Activated T-cell treated with anti-CD3 and anti-CD28 coated beads for 48 hours (primary cell): ENCODE measurements at regions not wholly inside any gene's neighbourhood (a gene's known extent, or its start where the extent isn't known, plus 50 kb on each side); places are given as distances from the start of the nearest gene placed in this dataset.

Experiments
- DNase-seq: peaks from one replicate; pipeline ENCODE4 v3.0.0-alpha.2; 2020; ENCODE audit warnings: low read depth

GRCh38 chr18:54532222-54532621, 58.8 kb upstream of the DYNAP start:
- no peak for DNase-seq

- no peak for DNase-seq
These were observed 58.1 kb upstream of the DYNAP start for GRCh38 chr18:54532962-54533361.
